PFSK-1 (cell line): ENCODE measurements at regions not wholly inside any gene's neighbourhood (a gene's known extent, or its start where the extent isn't known, plus 50 kb on each side); places are given as distances from the start of the nearest gene placed in this dataset.

Source experiments
- FOXP2 ChIP-seq: optimal IDR thresholded peaks from 2 replicates; pipeline ENCODE3; 2011; ENCODE audit warnings: borderline replicate concordance, control low read depth, inconsistent platforms; ENCODE audit not compliant: insufficient read depth; ENCODE audit errors: extremely low read length, extremely low read depth
- POLR2AphosphoS5 ChIP-seq: IDR thresholded peaks from 2 replicates; pipeline ENCODE4 v1.6.1; 2012; ENCODE audit warnings: low read depth, mild to moderate bottlenecking, control low read depth, low read length, moderate library complexity
- SIN3A ChIP-seq: IDR thresholded peaks from 2 replicates; pipeline ENCODE4 v1.6.1; 2012; ENCODE audit warnings: mild to moderate bottlenecking, low read length, moderate library complexity, borderline replicate concordance; ENCODE audit not compliant: insufficient read depth
- TAF1 ChIP-seq: IDR thresholded peaks from 2 replicates; pipeline ENCODE4 v1.6.1; 2012; ENCODE audit warnings: low read length, control low read depth, borderline replicate concordance; ENCODE audit not compliant: insufficient read depth
- TF ChIP-seq, protein P1 (sequence below), 2 experiments: IDR thresholded peaks; 2 replicates each; pipeline versions ENCODE4 v1.6.1 to v1.8.0; 2011 to 2012; ENCODE audit warnings: low read depth in 2 of 2, low read length in 2 of 2, control low read depth in 1 of 2, inconsistent platforms in 1 of 2, mild to moderate bottlenecking in 1 of 2, moderate library complexity in 1 of 2; ENCODE audit not compliant: insufficient read depth in 1 of 2

- TF ChIP-seq POLR2AphosphoS5 (no peak), FOXP2 (no peak), SIN3A (no peak), TAF1 (no peak)
- TF ChIP-seq, protein P1, sequence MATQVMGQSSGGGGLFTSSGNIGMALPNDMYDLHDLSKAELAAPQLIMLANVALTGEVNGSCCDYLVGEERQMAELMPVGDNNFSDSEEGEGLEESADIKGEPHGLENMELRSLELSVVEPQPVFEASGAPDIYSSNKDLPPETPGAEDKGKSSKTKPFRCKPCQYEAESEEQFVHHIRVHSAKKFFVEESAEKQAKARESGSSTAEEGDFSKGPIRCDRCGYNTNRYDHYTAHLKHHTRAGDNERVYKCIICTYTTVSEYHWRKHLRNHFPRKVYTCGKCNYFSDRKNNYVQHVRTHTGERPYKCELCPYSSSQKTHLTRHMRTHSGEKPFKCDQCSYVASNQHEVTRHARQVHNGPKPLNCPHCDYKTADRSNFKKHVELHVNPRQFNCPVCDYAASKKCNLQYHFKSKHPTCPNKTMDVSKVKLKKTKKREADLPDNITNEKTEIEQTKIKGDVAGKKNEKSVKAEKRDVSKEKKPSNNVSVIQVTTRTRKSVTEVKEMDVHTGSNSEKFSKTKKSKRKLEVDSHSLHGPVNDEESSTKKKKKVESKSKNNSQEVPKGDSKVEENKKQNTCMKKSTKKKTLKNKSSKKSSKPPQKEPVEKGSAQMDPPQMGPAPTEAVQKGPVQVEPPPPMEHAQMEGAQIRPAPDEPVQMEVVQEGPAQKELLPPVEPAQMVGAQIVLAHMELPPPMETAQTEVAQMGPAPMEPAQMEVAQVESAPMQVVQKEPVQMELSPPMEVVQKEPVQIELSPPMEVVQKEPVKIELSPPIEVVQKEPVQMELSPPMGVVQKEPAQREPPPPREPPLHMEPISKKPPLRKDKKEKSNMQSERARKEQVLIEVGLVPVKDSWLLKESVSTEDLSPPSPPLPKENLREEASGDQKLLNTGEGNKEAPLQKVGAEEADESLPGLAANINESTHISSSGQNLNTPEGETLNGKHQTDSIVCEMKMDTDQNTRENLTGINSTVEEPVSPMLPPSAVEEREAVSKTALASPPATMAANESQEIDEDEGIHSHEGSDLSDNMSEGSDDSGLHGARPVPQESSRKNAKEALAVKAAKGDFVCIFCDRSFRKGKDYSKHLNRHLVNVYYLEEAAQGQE (IDR thresholded peaks at IDR 0.05; ENCODE audit: insufficient read depth in 1 of 2, low read depth in 2 of 2, low read length in 2 of 2), result no peak
These were observed 69.4 kb upstream of the GPC1 start for GRCh38 chr2:240365971-240366471.

DNA sequence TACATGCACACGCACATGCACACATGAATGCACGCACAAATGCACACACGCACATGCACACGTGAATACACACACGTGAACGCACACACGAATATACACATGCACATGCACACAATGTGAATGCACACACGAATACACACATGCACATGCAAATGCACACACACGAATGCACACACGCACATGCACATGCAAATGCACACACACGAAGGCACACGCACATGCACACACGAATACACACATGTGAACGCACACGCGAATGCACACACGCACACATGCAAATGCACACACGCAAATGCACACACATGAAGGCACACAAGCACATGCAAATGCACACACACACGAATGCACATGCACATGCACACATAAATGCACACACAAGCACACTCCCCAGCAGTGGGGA, 68.6 kb upstream of the GPC1 start:
- TF ChIP-seq FOXP2 (no peak), SIN3A (no peak), POLR2AphosphoS5 (no peak), TAF1 (no peak)
- TF ChIP-seq, protein P1 (IDR thresholded peaks at IDR 0.05; ENCODE audit: insufficient read depth in 1 of 2, low read depth in 2 of 2, low read length in 2 of 2), result no peak

DNA sequence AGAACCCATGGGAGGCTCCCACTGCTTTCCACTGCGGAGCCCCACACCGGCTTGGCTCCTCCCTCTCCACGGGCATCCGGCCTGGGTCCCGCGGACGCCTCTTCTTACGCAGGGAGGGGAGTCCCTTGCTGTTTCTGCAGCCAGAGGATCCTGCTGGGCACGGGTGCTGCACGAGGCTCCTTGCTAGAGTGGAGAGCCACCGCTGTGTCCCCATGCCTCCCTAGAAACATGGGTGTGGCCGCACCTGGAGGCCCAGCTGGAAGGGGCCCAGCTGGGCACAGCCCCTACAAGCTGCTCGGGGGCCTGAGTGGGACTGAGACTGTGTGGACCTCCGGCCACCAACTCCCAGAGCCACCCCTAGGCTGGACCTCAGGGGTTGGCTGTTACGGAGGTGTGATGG, 67.7 kb upstream of the GPC1 start:
- TF ChIP-seq POLR2AphosphoS5 (no peak), TAF1 (no peak), FOXP2 (no peak), SIN3A (no peak)

GRCh38 chr2:240368781-240369331, 66.6 kb upstream of the GPC1 start:
- TF ChIP-seq TAF1 (no peak), FOXP2 (no peak)

DNA sequence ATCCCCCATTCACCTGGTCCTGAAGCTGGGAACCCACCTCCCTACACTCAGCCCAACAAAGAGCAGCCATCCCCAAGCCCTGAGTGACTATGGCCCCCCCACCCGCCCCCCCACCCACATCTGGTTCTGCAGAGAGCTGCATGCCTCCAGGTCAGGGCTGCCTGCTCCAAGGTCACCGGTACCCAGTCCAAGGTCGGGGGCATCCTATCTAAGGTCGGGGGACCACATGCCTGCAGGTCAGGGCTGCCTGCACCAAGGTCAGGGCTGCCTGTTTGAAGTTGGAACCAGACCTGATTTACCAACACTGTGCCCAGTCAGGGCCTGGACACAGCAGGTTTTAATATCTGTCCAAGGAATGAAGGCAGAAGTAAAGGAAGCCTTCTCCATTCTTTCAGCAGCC, 66.1 kb upstream of the GPC1 start:
- TF ChIP-seq FOXP2, result no peak
- TF ChIP-seq, protein P1 (IDR thresholded peaks at IDR 0.05; ENCODE audit: insufficient read depth in 1 of 2, low read depth in 2 of 2, low read length in 2 of 2), result no peak
- TF ChIP-seq TAF1, result no peak
- TF ChIP-seq SIN3A, result no peak
- no peak for TF ChIP-seq POLR2AphosphoS5

GRCh38 chr2:240369801-240370585, 65.5 kb upstream of the GPC1 start:
- TF ChIP-seq POLR2AphosphoS5, result no peak
- TF ChIP-seq FOXP2, result no peak
- no peak for TF ChIP-seq SIN3A
- TF ChIP-seq, protein P1 (IDR thresholded peaks at IDR 0.05; ENCODE audit: insufficient read depth in 1 of 2, low read depth in 2 of 2, low read length in 2 of 2), result no peak
- no peak for TF ChIP-seq TAF1
